K562 (cell line): ENCODE measurements at regions not wholly inside any gene's neighbourhood (a gene's known extent, or its start where the extent isn't known, plus 50 kb on each side); places are given as distances from the start of the nearest gene placed in this dataset.
"Not testable (repeated sequence)": the region's sequence is repeated elsewhere in the genome, so short reads cannot be mapped to it uniquely, and the experiment has no call there.

Experiments used
- ATAC-seq: fragments of 200-7000 bp; cut with Tn5 transposase; 3 replicates; pipeline ENCODE4 v1.9.1; 2020; ENCODE audit warnings: moderate library complexity
- BruUV-seq: library from RNA; stranded (reverse); fragments of 400-500 nt; replicated peaks from 2 replicates; lab custom pipeline; 2021; lab: Mats Ljungman, UMichigan
- CTCF ChIA-PET: fragments of 300-600 bp; formaldehyde crosslinking; extraction: SDS; loops from one replicate; lab custom pipeline; 2021; ENCODE audit warnings: low intra/inter-chr PET ratio; lab: Yijun Ruan, JAX
- POLR2A ChIA-PET: fragments of 300-600, 350-650 bp; sonication (Branson Sonifier 250); formaldehyde crosslinking; extraction: SDS; loops from one replicate; lab custom pipeline; 2021; ENCODE audit warnings: antibody characterized with exemption, inconsistent platforms; lab: Yijun Ruan, JAX
- DNase-seq, 4 experiments: peaks; one replicate each; pipeline versions ENCODE4 v3.0.0 to v3.0.0-alpha.2; 2011 to 2018; ENCODE audit warnings: low spot score in 3 of 4, mixed read lengths in 3 of 4; ENCODE audit errors: extremely low read depth in 1 of 4
- FAIRE-seq: peaks from 2 replicates; lab custom pipeline; 2011; peaks lifted over from hg19 to GRCh38; lab: Jason Lieb, UNC
- H2AFZ ChIP-seq: 2 replicates; pipeline ENCODE4 v1.6.0; 2011; ENCODE audit warnings: low read depth, low read length, control low read depth, inconsistent platforms
- H3K27ac ChIP-seq: fragments of 200-600 bp; 3 replicates; pipeline ENCODE4 v1.8.0; 2011; ENCODE audit warnings: low read depth, mild to moderate bottlenecking, control low read depth, inconsistent platforms, low read length, moderate library complexity, mixed read lengths; ENCODE audit errors: extremely low read depth
- H3K27me3 ChIP-seq, 2 experiments: fragments of 300-600 bp in 1 of 2; 2 replicates in 1 of 2; 3 replicates in 1 of 2; pipeline versions ENCODE4 v1.6.0 to v1.8.0; 2011; ENCODE audit warnings: inconsistent platforms in 2 of 2, low read length in 2 of 2, mild to moderate bottlenecking in 1 of 2, mixed read lengths in 1 of 2, moderate library complexity in 1 of 2; ENCODE audit not compliant: control insufficient read depth in 2 of 2, insufficient read depth in 2 of 2
- H3K36me3 ChIP-seq: fragments of 300-600 bp; 3 replicates; pipeline ENCODE4 v1.8.0; 2011; ENCODE audit warnings: mild to moderate bottlenecking, low read length, inconsistent platforms; ENCODE audit not compliant: control insufficient read depth, insufficient read depth
- H3K4me1 ChIP-seq, 2 experiments: fragments of 200-600 bp in 1 of 2; replicated peaks in 1 of 2; 2 replicates in 1 of 2; 3 replicates in 1 of 2; pipeline versions ENCODE4 v1.5.1 to v1.8.0; 2011; ENCODE audit warnings: inconsistent platforms in 2 of 2, low read length in 2 of 2, mild to moderate bottlenecking in 1 of 2, mixed read lengths in 1 of 2, moderate library complexity in 1 of 2; ENCODE audit not compliant: control insufficient read depth in 2 of 2, insufficient read depth in 2 of 2
- H3K4me2 ChIP-seq: 2 replicates; pipeline ENCODE4 v1.6.1; 2011; ENCODE audit warnings: low read length, control low read depth, inconsistent platforms, mixed read lengths; ENCODE audit not compliant: insufficient read depth
- H3K4me3 ChIP-seq: fragments of 200-600 bp; sonication (generic), shearing (Covaris generic); 2 replicates; pipeline ENCODE4 v1.5.1; 2016; ENCODE audit warnings: control low read depth, inconsistent platforms
- H3K79me2 ChIP-seq: fragments of 200-600 bp; 3 replicates; pipeline ENCODE4 v1.8.0; 2011; ENCODE audit warnings: low read length, inconsistent platforms; ENCODE audit not compliant: control insufficient read depth, insufficient read depth
- H3K9ac ChIP-seq, 2 experiments: 2 replicates each; pipeline versions ENCODE4 v1.6.0 to v1.6.1; 2011; ENCODE audit warnings: low read depth in 2 of 2, low read length in 2 of 2, control low read depth in 1 of 2, inconsistent platforms in 1 of 2, mild to moderate bottlenecking in 1 of 2, mixed read lengths in 1 of 2; ENCODE audit not compliant: insufficient read depth in 1 of 2
- H3K9me1 ChIP-seq: one replicate; pipeline ENCODE4 v1.6.0; 2011; ENCODE audit warnings: inconsistent platforms, mild to moderate bottlenecking, low read length, moderate library complexity; ENCODE audit not compliant: control insufficient read depth, insufficient read depth
- H3K9me3 ChIP-seq: replicated peaks from 2 replicates; pipeline ENCODE4 v1.5.1; 2011; ENCODE audit warnings: low read depth, low read length, inconsistent platforms; ENCODE audit not compliant: control insufficient read depth, insufficient read depth
- H4K20me1 ChIP-seq: replicated peaks from 2 replicates; pipeline ENCODE4 v1.6.1; 2011; ENCODE audit warnings: low read length, inconsistent platforms, mixed read lengths; ENCODE audit not compliant: control insufficient read depth, insufficient read depth
- FOXP1 ChIP-seq: sonication (generic); formaldehyde crosslinking; IDR thresholded peaks from 2 replicates; pipeline ENCODE4 v1.8.0; 2022; ENCODE audit warnings: mild to moderate bottlenecking, missing genetic modification reagents
- NEUROD1 ChIP-seq: fragments of 150-350 bp; IDR thresholded peaks from 2 replicates; pipeline ENCODE4 v1.6.1; 2014; ENCODE audit warnings: borderline replicate concordance, low read length, low read depth; ENCODE audit not compliant: partially characterized antibody
- RBBP5 ChIP-seq: fragments of 200-600 bp; sonication (generic); IDR thresholded peaks from 2 replicates; pipeline ENCODE4 v1.6.1; 2012; ENCODE audit warnings: borderline replicate concordance, mild to moderate bottlenecking, low read length, control low read depth, inconsistent platforms; ENCODE audit not compliant: insufficient read depth, poor library complexity, severe bottlenecking
- TEAD2 ChIP-seq: fragments of 450-650 bp; IDR thresholded peaks from 2 replicates; pipeline ENCODE4 v1.6.1; 2016; ENCODE audit warnings: missing genetic modification characterization, control low read depth, missing compliant biosample characterization
- ZC3H4 ChIP-seq: sonication (generic); formaldehyde crosslinking; IDR thresholded peaks from 2 replicates; pipeline ENCODE4 v1.9.0; 2021; ENCODE audit warnings: missing genetic modification reagents, borderline replicate concordance
- ZFP30 ChIP-seq: fragments of 250-450 bp; sonication (Bioruptor Pico); IDR thresholded peaks from 2 replicates; pipeline ENCODE4 v1.8.0; 2022; ENCODE audit warnings: moderate library complexity, mild to moderate bottlenecking, inconsistent platforms, borderline replicate concordance
- ZKSCAN1 ChIP-seq: fragments of 150-350 bp; IDR thresholded peaks from 2 replicates; pipeline ENCODE4 v1.6.1; 2016; ENCODE audit warnings: low read depth, low read length
- WGBS: fragments of 100-300 bp; shearing (Covaris generic); methylation state at CpG from one replicate; pipeline ENCODE4 v1.1.6; 2016; ENCODE audit warnings: low coverage, mixed read lengths; ENCODE audit not compliant: insufficient coverage; ENCODE audit errors: missing lambda C conversion rate; 5-methylcytosine and 5-hydroxymethylcytosine counted together
- in situ Hi-C: fragments of 300-500 bp; cut with MboI; formaldehyde crosslinking; loops from 4 replicates; pipeline ENCODE4 v1.15.0; 2018; ENCODE audit warnings: inconsistent platforms, mixed read lengths
- intact Hi-C: fragments of 100-400 bp; cut with micrococcal nuclease; formaldehyde crosslinking; loops from 2 replicates; pipeline ENCODE4 v1.14.2; 2022

- Histone ChIP-seq H3K4me3 (no peak overlapping the region), H3K27ac (no peak overlapping the region), H3K9me3 (no peaks in the 10 kb centered on the region), H4K20me1 (no peaks in the 10 kb centered on the region), H3K9me1 (no peaks in the 10 kb centered on the region), H3K36me3 (no peaks in the 10 kb centered on the region), H3K9ac (no peak overlapping the region), H3K79me2 (no peaks in the 10 kb centered on the region), H3K4me2 (no peak overlapping the region), H3K4me1 (no peaks in the 10 kb centered on the region; a peak in 1 of 5 replicates), H3K27me3 (no peaks in the 10 kb centered on the region; a peak in 1 of 5 replicates), H2AFZ (no peak overlapping the region)
- ChIA-PET POLR2A (no interaction called here), CTCF (no interaction called here)
- ATAC-seq = no peak
- 0% methylated on average over 8 of the region's 11 CpGs for WGBS
- DNase-seq = no peak
- BruUV-seq = no TSS peak
- FAIRE-seq = no peak
- in situ Hi-C loops = loop anchor here (5.0 to 10.0 kb wide), 2 partner anchors 156 to 618 kb away; no protein-coding TSS in a partner anchor
- intact Hi-C loops = no loop called here
- TF ChIP-seq ZC3H4 (CRISPR knock-in tag) = no peak
- TF ChIP-seq NEUROD1 = no peak
- no peak for TF ChIP-seq ZFP30 (CRISPR knock-in tag)
- no peak for TF ChIP-seq FOXP1 (CRISPR knock-in tag)
- no peak for TF ChIP-seq ZKSCAN1
- no peak for TF ChIP-seq TEAD2 (tag)
- no peak for TF ChIP-seq RBBP5
Observed at GRCh38 chr14:37870632-37871346, 275.4 kb downstream of the TTC6 start.

- H3K36me3 ChIP-seq, H3K9me1 ChIP-seq, H3K79me2 ChIP-seq, H3K9ac ChIP-seq, DNase-seq, H3K27ac ChIP-seq, H3K9me3 ChIP-seq, H2AFZ ChIP-seq, H4K20me1 ChIP-seq, H3K4me2 ChIP-seq, H3K4me3 ChIP-seq, H3K27me3 ChIP-seq, POLR2A ChIA-PET, BruUV-seq, FAIRE-seq, ATAC-seq, H3K4me1 ChIP-seq: not testable (repeated sequence)
- in situ Hi-C loops (loop anchor here (5.0 to 10.0 kb wide), 2 partner anchors 159 to 622 kb away; no protein-coding TSS in a partner anchor), intact Hi-C loops (loop anchor here (1.0 kb wide), 2 partner anchors 165 to 628 kb away; no protein-coding TSS in a partner anchor)
- 23% methylated on average over 6 of the region's 10 CpGs for WGBS
- CTCF ChIA-PET = interaction anchor here (1.8 to 2.4 kb wide), 3 partner anchors 165 to 643 kb away, joined by 8 to 11 read pairs (median 8); no protein-coding TSS in a partner anchor
Observed at GRCh38 chr14:37874065-37874428, 278.6 kb downstream of the TTC6 start.
